ENCODE measurements at regions not wholly inside any gene's neighbourhood (a gene's known extent, or its start where the extent isn't known, plus 50 kb on each side); places are given as distances from the start of the nearest gene placed in this dataset.

GRCh38 chr2:104434966-104435365 lies 418.9 kb upstream of the POU3F3 start (continued):
- no peak for TF ChIP-seq CHD7 (IDR thresholded peaks at IDR 0.05; ENCODE audit: insufficient replicate concordance, low read length)
- no peak for TF ChIP-seq EZH2 (IDR thresholded peaks at IDR 0.05; ENCODE audit: low read depth, low read length, severe bottlenecking)
- no peak for TF ChIP-seq BCL11A (IDR thresholded peaks at IDR 0.05; ENCODE audit: low read depth in 2 of 2, low read length in 2 of 2)
- TF ChIP-seq POLR2AphosphoS5 (IDR thresholded peaks at IDR 0.05; ENCODE audit: low read depth, low read length), result no peak
- TF ChIP-seq POU5F1 (IDR thresholded peaks at IDR 0.05; ENCODE audit: low read depth, low read length), result no peak

Measured in H1 (cell line).